Right lobe of liver (tissue), 6 donors: ENCODE measurements at regions not wholly inside any gene's neighbourhood (a gene's known extent, or its start where the extent isn't known, plus 50 kb on each side); places are given as distances from the start of the nearest gene placed in this dataset.

Experiments used
- ATAC-seq, 4 donors: fragments of 200-7000 bp; cut with Tn5 transposase; one replicate each; pipeline ENCODE4 v1.9.1; 2020; ENCODE audit warnings: mild to moderate bottlenecking in 4 of 4, moderate library complexity in 4 of 4
- DNase-seq, 3 donors: peaks; one replicate each; pipeline ENCODE4 v3.0.0-alpha.2; 2020
- H3K27ac ChIP-seq, 3 donors: fragments of 200-600 bp; one replicate each; pipeline ENCODE4 v1.8.0; 2022
- H3K27me3 ChIP-seq, 2 donors: fragments of 200-600 bp; one replicate each; pipeline ENCODE4 v1.8.0; 2022
- H3K36me3 ChIP-seq, 4 donors: fragments of 200-600 bp; sonication (generic) in 1 of 4; one replicate each; pipeline versions ENCODE4 v1.5.1 to v1.8.0; 2017 to 2022; ENCODE audit warnings: control low read depth in 1 of 4
- H3K4me1 ChIP-seq, 4 donors: fragments of 200-600 bp; sonication (generic) in 1 of 4; one replicate each; pipeline versions ENCODE4 v1.5.1 to v1.8.0; 2017 to 2022; ENCODE audit warnings: control low read depth in 1 of 4
- H3K4me3 ChIP-seq, 3 donors: fragments of 200-600 bp; one replicate each; pipeline ENCODE4 v1.8.0; 2022
- H3K9me3 ChIP-seq, 4 donors: fragments of 200-600 bp; sonication (generic) in 1 of 4; one replicate each; pipeline versions ENCODE4 v1.5.1 to v1.8.0; 2017 to 2022; ENCODE audit warnings: control low read depth in 1 of 4
- CTCF ChIP-seq, 4 donors: fragments of 200-600 bp in 3 of 4; fragments of 450-650 bp in 1 of 4; IDR thresholded peaks; one replicate each; pipeline versions ENCODE4 v1.5.1 to v1.8.0; 2016 to 2022; ENCODE audit warnings: antibody characterized with exemption in 4 of 4, mild to moderate bottlenecking in 2 of 4
- POLR2A ChIP-seq: fragments of 450-650 bp; IDR thresholded peaks from one replicate; pipeline ENCODE4 v1.6.1; 2017; ENCODE audit warnings: antibody characterized with exemption, mild to moderate bottlenecking
- WGBS: methylation state at CpG from one replicate; pipeline ENCODE4 v1.1.6; 2018; ENCODE audit warnings: low coverage, low lambda C conversion rate; ENCODE audit not compliant: insufficient coverage; ENCODE audit errors: missing lambda C conversion rate; 5-methylcytosine and 5-hydroxymethylcytosine counted together
- intact Hi-C, 2 donors: fragments of 100-400 bp; cut with DNase I; formaldehyde crosslinking; loops; one replicate each; pipeline versions ENCODE4 v1.11.2 to v1.14.1; 2022
- donor health status: DM: no; HTN: yes; CAD: no.
- donor health status: DM: no; HTN: no; CAD: no.
- donor health status: DM: no; HTN: no; CAD: no.
- donor health status: DM: no; HTN: yes; CAD: no.
- donor health status: DM: no; HTN: yes; CAD: no.

GRCh38 chr16:24668481-24669061, 60.9 kb upstream of the TNRC6A start:
- intact Hi-C loops = no loop called here
- 53% methylated on average over 9 of the region's 9 CpGs for WGBS
- H3K9me3 ChIP-seq = no peaks in the 10 kb centered on the region
- DNase-seq (no peak), ATAC-seq (peak in 1 of 4 donors; percentile 30)
- no peak overlapping the region for H3K4me3 ChIP-seq
- no peak overlapping the region for H3K27ac ChIP-seq
- H3K27me3 ChIP-seq = no peaks in the 10 kb centered on the region
- no peak for TF ChIP-seq POLR2A
- TF ChIP-seq CTCF (IDR thresholded peaks at IDR 0.05) = no peak
- H3K4me1 ChIP-seq = no peaks in the 10 kb centered on the region
- no peaks in the 10 kb centered on the region for H3K36me3 ChIP-seq

GRCh38 chr16:24670623-24671454, 58.6 kb upstream of the TNRC6A start:
- no peak for DNase-seq
- peak in 1 of 4 donors; percentile 29 for ATAC-seq
- Histone ChIP-seq H3K4me1 (no peaks in the 10 kb centered on the region), H3K27ac (no peak overlapping the region), H3K36me3 (no peaks in the 10 kb centered on the region), H3K4me3 (no peak overlapping the region), H3K27me3 (no peaks in the 10 kb centered on the region), H3K9me3 (no peaks in the 10 kb centered on the region)
- no peak for TF ChIP-seq POLR2A
- TF ChIP-seq CTCF (IDR thresholded peaks at IDR 0.05) = no peak
- 26% methylated on average over 21 of the region's 22 CpGs for WGBS
- intact Hi-C loops = no loop called here

GRCh38 chr16:24671455-24671954, 57.9 kb upstream of the TNRC6A start:
- Histone ChIP-seq H3K9me3 (no peaks in the 10 kb centered on the region), H3K4me1 (no peaks in the 10 kb centered on the region), H3K27ac (no peak overlapping the region), H3K36me3 (no peaks in the 10 kb centered on the region), H3K27me3 (no peaks in the 10 kb centered on the region), H3K4me3 (no peak overlapping the region)
- no peak for ATAC-seq
- no peak for DNase-seq
- intact Hi-C loops = no loop called here
- TF ChIP-seq POLR2A = no peak
- no peak for TF ChIP-seq CTCF (IDR thresholded peaks at IDR 0.05)
- WGBS = 77% methylated on average over 7 of the region's 10 CpGs

GRCh38 chr16:24673155-24673554, 56.3 kb upstream of the TNRC6A start:
- H3K4me3 ChIP-seq = no peak overlapping the region
- H3K36me3 ChIP-seq = no peaks in the 10 kb centered on the region
- H3K27me3 ChIP-seq = no peaks in the 10 kb centered on the region
- ATAC-seq = no peak
- no peaks in the 10 kb centered on the region for H3K4me1 ChIP-seq
- WGBS = 64% methylated on average over 3 of the region's 3 CpGs
- H3K27ac ChIP-seq = no peak overlapping the region
- no peaks in the 10 kb centered on the region for H3K9me3 ChIP-seq
- no peak for DNase-seq
- intact Hi-C loops = no loop called here
- TF ChIP-seq CTCF (IDR thresholded peaks at IDR 0.05) (no peak), POLR2A (no peak)
